ENCODE measurements at regions not wholly inside any gene's neighbourhood (a gene's known extent, or its start where the extent isn't known, plus 50 kb on each side); places are given as distances from the start of the nearest gene placed in this dataset.

DNA sequence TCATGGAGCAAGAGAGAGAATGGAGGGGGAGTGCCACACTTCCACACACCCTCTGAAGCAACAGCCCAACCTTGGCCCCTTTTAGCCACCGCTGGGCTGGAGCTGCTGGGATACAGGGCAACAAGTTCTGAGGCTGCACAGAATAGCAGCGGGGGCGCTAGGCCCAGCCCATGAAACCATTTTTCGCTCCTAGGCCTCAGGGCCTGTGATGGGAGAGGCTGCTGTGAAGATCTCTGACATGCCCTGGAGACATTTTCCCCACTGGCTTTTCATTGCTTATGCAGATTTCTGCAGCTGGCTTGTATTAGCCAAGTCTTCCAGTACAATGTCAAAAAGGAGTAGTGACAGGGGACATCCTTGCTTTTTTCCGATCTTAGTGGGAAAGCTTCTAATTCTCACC is 202.3 kb upstream of the B3GALT2 start:
- TF ChIP-seq, protein P1, sequence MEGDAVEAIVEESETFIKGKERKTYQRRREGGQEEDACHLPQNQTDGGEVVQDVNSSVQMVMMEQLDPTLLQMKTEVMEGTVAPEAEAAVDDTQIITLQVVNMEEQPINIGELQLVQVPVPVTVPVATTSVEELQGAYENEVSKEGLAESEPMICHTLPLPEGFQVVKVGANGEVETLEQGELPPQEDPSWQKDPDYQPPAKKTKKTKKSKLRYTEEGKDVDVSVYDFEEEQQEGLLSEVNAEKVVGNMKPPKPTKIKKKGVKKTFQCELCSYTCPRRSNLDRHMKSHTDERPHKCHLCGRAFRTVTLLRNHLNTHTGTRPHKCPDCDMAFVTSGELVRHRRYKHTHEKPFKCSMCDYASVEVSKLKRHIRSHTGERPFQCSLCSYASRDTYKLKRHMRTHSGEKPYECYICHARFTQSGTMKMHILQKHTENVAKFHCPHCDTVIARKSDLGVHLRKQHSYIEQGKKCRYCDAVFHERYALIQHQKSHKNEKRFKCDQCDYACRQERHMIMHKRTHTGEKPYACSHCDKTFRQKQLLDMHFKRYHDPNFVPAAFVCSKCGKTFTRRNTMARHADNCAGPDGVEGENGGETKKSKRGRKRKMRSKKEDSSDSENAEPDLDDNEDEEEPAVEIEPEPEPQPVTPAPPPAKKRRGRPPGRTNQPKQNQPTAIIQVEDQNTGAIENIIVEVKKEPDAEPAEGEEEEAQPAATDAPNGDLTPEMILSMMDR (IDR thresholded peaks at IDR 0.05; ENCODE audit: borderline replicate concordance, extremely low read depth, low read length, poor library complexity, severe bottlenecking) = no peak
- no peak for TF ChIP-seq EZH2 (IDR thresholded peaks at IDR 0.05; ENCODE audit: borderline replicate concordance, low read depth, low read length, severe bottlenecking)
